Small intestine (tissue), 7 donors: ENCODE measurements at regions not wholly inside any gene's neighbourhood (a gene's known extent, or its start where the extent isn't known, plus 50 kb on each side); places are given as distances from the start of the nearest gene placed in this dataset.
A peak's percentile ranks its signal among the peaks of the same experiment; 100 is the strongest.

Experiments used
- DNase-seq, 2 donors: peaks; one replicate each; pipeline versions ENCODE4 v3.0.0 to v3.0.0-alpha.2; 2013
- FAIRE-seq: peaks from 2 replicates; lab custom pipeline; 2012; peaks lifted over from hg19 to GRCh38; lab: Jason Lieb, UNC
- H3K27ac ChIP-seq, 3 donors: one replicate each; pipeline ENCODE4 v1.5.1; 2013; ENCODE audit warnings: low read length in 2 of 3, mild to moderate bottlenecking in 2 of 3, control low read depth in 1 of 3, inconsistent platforms in 1 of 3, low read depth in 1 of 3, moderate library complexity in 1 of 3
- H3K27me3 ChIP-seq, 3 donors: one replicate each; pipeline ENCODE4 v1.6.1; 2013; ENCODE audit warnings: low read length in 3 of 3, inconsistent platforms in 1 of 3; ENCODE audit not compliant: control insufficient read depth in 3 of 3, insufficient read depth in 3 of 3
- H3K36me3 ChIP-seq, 3 donors: one replicate each; pipeline ENCODE4 v1.6.1; 2013; ENCODE audit warnings: low read length in 3 of 3, inconsistent platforms in 1 of 3, low read depth in 1 of 3, mild to moderate bottlenecking in 1 of 3, moderate library complexity in 1 of 3; ENCODE audit not compliant: control insufficient read depth in 3 of 3, insufficient read depth in 2 of 3
- H3K4me1 ChIP-seq, 3 donors: one replicate each; pipeline ENCODE4 v1.6.1; 2013; ENCODE audit warnings: low read length in 2 of 3, inconsistent platforms in 1 of 3, low read depth in 1 of 3, mild to moderate bottlenecking in 1 of 3, moderate library complexity in 1 of 3; ENCODE audit not compliant: control insufficient read depth in 3 of 3, insufficient read depth in 2 of 3
- H3K4me3 ChIP-seq, 3 donors: one replicate each; pipeline ENCODE4 v1.5.1; 2013; ENCODE audit warnings: low read length in 3 of 3, control low read depth in 1 of 3, inconsistent platforms in 1 of 3, low read depth in 1 of 3, mild to moderate bottlenecking in 1 of 3, moderate library complexity in 1 of 3
- H3K9me3 ChIP-seq, 2 donors: one replicate each; pipeline ENCODE4 v1.6.1; 2013; ENCODE audit warnings: low read depth in 1 of 2, low read length in 1 of 2; ENCODE audit not compliant: control insufficient read depth in 2 of 2, insufficient read depth in 1 of 2
- WGBS, 3 donors: extraction: QIAGEN DNeasy Blood & Tissue Kit; methylation state at CpG; one replicate each; pipeline ENCODE4 v1.1.7; 2013; 5-methylcytosine and 5-hydroxymethylcytosine counted together
- donor health status: healthy with polysubstance abuse.
- donor health status: control.
- donor health status: control.
- donor health status: Bipolar disorder and iron deficiency.
- donor health status: healthy.

DNA sequence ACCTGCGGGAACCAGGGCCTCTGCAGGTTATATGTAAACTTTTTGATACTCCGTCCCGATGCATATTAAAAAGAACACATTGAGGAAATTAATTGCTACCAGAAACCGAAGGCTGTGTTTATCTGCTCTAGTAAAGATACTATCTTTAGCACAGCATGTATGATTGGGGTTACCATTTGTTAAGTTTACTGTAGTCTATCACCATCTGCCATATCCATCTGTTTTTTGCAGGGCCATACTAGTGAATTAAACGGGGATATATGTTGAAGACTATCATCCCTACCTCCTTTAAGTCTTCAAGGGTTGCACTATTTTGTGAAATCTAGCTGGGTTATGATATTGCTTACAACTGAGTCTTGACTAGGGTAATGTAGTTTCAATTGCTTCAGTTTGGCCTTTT, 597.0 kb downstream of the SQOR start:
- no peak for FAIRE-seq
- no peak for DNase-seq
- 80 to 87% (median 80%) methylated on average over 5 of the region's 5 CpGs for WGBS, 3 donors

DNA sequence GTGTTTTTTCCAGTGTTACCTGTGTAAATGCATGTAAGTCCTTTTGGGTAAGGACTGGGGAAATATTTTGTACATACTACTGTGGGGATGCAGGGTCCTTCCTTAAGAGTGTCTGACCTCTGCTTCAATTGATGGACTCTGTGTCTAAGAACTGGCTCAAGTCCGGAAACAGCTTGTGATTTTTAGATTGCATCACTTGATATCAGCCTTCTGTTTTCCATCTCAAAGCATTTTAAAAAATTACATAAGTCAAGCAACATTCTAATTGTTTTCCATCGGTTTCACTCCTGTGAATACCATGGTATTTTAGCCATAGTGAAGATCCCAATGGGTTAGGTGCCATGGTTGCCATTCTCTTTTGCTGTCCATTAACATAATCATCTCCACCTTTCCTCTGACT, 597.6 kb downstream of the SQOR start:
- Histone ChIP-seq H3K4me1 (no peaks in the 10 kb centered on the region), H3K36me3 (no peaks in the 10 kb centered on the region), H3K9me3 (no peaks in the 10 kb centered on the region), H3K27ac (no peak overlapping the region), H3K4me3 (no peak overlapping the region), H3K27me3 (no peaks in the 10 kb centered on the region)
- 53 to 86% (median 81%) methylated on average over 2 of the region's 2 CpGs for WGBS, 3 donors
- DNase-seq (no peak), FAIRE-seq (no peak)

More for the DNA sequence above, 597.0 kb downstream of the SQOR start:
- H3K4me1 ChIP-seq, result no peaks in the 10 kb centered on the region
- H3K4me3 ChIP-seq, result no peak overlapping the region
- H3K27ac ChIP-seq, result no peak overlapping the region
- no peaks in the 10 kb centered on the region for H3K36me3 ChIP-seq
- H3K9me3 ChIP-seq, result no peaks in the 10 kb centered on the region
- no peaks in the 10 kb centered on the region for H3K27me3 ChIP-seq

DNA sequence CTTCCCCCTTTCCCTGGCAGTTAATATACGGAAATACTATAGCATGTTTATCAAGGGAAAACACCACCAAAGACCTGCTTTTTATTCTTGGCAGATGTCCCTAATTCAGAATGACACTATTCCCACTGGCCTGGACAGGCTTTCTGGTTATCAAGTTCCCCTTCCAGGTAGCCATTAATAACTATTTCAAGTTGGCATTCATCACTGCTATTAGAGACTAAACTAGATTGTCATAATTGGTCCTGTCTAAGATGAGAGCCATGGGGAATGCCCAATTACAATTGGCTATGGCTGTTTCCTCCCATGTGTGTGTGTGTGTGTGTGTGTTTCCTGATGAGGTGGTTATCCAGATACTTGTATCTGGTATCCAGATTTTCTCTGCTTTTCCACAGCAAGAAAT, 608.1 kb downstream of the SQOR start:
- WGBS, 3 donors, result 50 to 85% (median 58%) methylated on average over 1 of the region's 1 CpG
- Histone ChIP-seq H3K4me3 (no peak overlapping the region), H3K4me1 (no peaks in the 10 kb centered on the region), H3K9me3 (no peaks in the 10 kb centered on the region), H3K27ac (no peak overlapping the region), H3K27me3 (no peaks in the 10 kb centered on the region), H3K36me3 (no peaks in the 10 kb centered on the region)
- no peak for FAIRE-seq
- no peak for DNase-seq

DNA sequence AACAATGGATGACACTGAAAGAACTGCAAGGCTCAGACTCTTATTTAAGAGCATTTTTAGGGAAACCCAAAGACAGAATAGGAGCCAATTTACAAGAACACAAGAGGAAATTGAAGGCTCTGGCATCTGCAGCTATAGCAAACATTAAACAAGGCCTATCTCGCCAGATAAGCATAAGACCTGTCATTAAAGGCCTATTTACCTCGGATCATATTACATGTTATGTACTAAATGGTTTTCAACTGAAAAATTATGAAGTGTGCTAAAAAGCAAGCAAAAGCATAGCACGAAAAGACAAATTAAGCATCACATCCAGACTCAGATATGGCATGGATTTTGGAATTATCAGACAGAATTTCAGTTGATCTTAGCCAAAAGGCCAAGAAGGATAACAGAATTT, 617.1 kb downstream of the SQOR start:
- H3K36me3 ChIP-seq, result no peaks in the 10 kb centered on the region
- no peak overlapping the region for H3K4me3 ChIP-seq
- no peak for FAIRE-seq
- 29 to 55% (median 37%) methylated on average over 3 of the region's 3 CpGs for WGBS, 3 donors
- H3K9me3 ChIP-seq, result no peaks in the 10 kb centered on the region
- H3K27me3 ChIP-seq, result no peaks in the 10 kb centered on the region
- no peak overlapping the region for H3K27ac ChIP-seq
- H3K4me1 ChIP-seq, result no peaks in the 10 kb centered on the region
- no peak for DNase-seq

DNA sequence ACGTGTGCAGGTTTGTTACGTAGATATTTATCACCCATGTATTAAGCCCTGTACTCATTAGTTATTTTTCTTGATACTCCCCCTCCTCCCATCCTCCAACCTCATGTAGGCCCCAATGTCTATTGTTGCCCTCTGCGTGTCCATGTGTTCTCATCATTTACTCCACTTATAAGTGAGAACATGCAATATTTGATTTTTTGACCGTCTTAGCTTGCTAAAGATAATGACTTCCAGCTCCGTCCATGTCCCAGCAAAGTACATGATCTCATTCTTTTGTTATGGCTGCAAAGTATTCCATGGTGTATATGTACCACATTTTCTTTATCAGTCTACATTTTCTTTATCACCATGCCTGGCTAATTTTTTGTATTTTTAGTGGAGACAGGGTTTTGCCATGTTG, 623.2 kb downstream of the SQOR start:
- Histone ChIP-seq H3K9me3 (peaks cover 0 to 3% of the 10 kb centered on the region in 2 donors), H3K4me1 (no peaks in the 10 kb centered on the region), H3K27ac (no peak overlapping the region), H3K4me3 (no peak overlapping the region), H3K27me3 (peaks cover 0 to 3% (median 0%) of the 10 kb centered on the region in 3 donors), H3K36me3 (no peaks in the 10 kb centered on the region)
- no peak for DNase-seq
- 79 to 84% (median 84%) methylated on average over 5 of the region's 5 CpGs for WGBS, 3 donors
- no peak for FAIRE-seq

DNA sequence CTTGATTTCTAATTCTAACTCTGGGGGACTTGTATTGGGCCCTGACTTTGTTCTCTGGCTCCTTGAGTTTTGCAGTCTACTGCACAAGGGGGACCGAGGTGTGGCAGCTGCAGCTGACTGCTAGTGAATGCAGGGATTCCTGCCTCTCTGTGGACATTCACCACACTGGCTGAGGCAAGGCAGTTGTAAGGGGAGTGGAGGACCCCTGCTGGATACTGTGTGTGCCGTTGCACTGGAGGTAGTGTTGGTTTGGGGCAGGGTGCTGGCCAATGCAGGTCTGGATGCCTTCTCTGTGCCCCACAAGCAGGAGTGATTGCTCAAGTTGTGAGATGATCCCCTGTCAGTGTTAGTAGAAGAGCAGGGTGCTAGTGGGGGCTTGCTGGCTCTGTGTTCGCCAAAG, 626.1 kb downstream of the SQOR start:
- peaks cover 0 to 3% of the 10 kb centered on the region in 2 donors for H3K9me3 ChIP-seq
- no peak overlapping the region for H3K4me3 ChIP-seq
- no peak for FAIRE-seq
- no peak overlapping the region for H3K27ac ChIP-seq
- H3K27me3 ChIP-seq, result peaks cover 0 to 3% (median 0%) of the 10 kb centered on the region in 3 donors
- H3K4me1 ChIP-seq, result no peaks in the 10 kb centered on the region
- no peaks in the 10 kb centered on the region for H3K36me3 ChIP-seq
- WGBS, 3 donors, result 56 to 73% (median 63%) methylated on average over 3 of the region's 3 CpGs
- DNase-seq, result no peak

DNA sequence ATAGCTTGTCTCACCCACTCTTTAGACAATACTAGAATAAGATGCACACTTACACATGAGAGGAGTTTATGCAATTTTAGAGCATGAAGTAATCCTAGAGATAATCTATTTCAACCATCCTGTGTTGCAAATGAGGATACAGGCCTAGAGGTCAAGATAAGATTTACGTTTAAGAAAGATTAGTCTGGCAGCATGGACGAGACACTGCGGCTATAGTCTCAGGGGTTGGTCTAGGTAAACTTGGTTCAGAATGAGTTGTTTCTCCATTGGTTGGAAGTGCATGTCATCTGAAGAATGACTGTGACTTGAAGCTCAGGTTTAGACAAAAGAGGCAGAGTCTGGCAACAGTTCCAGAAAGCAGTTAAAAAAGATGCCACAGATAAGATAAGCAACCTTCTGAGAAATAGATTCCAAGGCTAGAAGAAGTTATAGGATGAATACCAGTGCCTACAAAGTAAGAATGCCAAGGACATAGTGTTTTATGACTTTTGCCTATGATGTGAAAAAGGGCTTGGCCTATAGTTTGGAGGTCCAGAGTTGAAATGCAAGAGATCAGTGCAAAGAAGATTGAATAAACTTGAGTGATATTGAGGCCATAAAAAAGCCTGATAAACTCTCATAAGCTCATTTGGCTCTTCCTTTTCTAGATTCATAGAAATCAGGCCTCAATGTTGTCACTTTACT, 631.0 kb downstream of the SQOR start:
- no peak overlapping the region for H3K27ac ChIP-seq
- no peaks in the 10 kb centered on the region for H3K36me3 ChIP-seq
- 21 to 52% (median 35%) methylated on average over 3 of the region's 3 CpGs for WGBS, 3 donors
- H3K27me3 ChIP-seq, result peaks cover 0 to 3% (median 0%) of the 10 kb centered on the region in 3 donors
- H3K4me3 ChIP-seq, result no peak overlapping the region
- H3K4me1 ChIP-seq, result no peaks in the 10 kb centered on the region
- no peak for FAIRE-seq
- peaks cover 0 to 3% of the 10 kb centered on the region in 2 donors for H3K9me3 ChIP-seq
- DNase-seq, result peak in 1 of 2 donors; percentile 43

DNA sequence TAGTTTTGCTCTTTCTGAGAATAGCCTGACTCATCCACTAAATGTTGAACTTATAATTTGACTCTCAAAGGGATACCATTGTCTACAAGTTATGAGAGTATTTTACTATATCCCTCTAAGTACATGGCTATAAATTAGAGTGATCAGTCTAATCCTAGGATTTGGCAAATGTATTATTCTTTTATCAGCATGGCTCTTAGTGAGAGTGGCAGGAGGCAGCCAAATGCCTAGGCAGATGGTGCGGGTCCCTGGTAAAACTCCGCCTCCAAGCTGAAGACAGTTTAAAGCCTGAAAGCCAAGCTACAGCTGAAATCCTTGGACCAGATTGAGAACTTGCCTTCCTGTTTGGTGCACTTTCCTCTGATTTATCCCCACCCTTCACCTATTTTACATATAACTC, 631.8 kb downstream of the SQOR start:
- Histone ChIP-seq H3K27me3 (peaks cover 0 to 3% (median 0%) of the 10 kb centered on the region in 3 donors), H3K27ac (no peak overlapping the region), H3K9me3 (no peaks in the 10 kb centered on the region), H3K36me3 (no peaks in the 10 kb centered on the region), H3K4me1 (no peaks in the 10 kb centered on the region), H3K4me3 (no peak overlapping the region)
- FAIRE-seq (no peak), DNase-seq (no peak)
- WGBS, 3 donors, result 60 to 86% (median 78%) methylated on average over 2 of the region's 2 CpGs
